GM06990 (cell line): ENCODE measurements at regions not wholly inside any gene's neighbourhood (a gene's known extent, or its start where the extent isn't known, plus 50 kb on each side); places are given as distances from the start of the nearest gene placed in this dataset.
"Not testable (repeated sequence)": the region's sequence is repeated elsewhere in the genome, so short reads cannot be mapped to it uniquely, and the experiment has no call there.

ENCODE experiments used
- DNase-seq: peaks from one replicate; pipeline ENCODE4 v3.0.0-alpha.2; 2011; ENCODE audit not compliant: insufficient read length; ENCODE audit errors: extremely low read depth
- H3K27me3 ChIP-seq: replicated peaks from 2 replicates; pipeline ENCODE4 v1.6.0; 2011; ENCODE audit warnings: low read length; ENCODE audit not compliant: control insufficient read depth, insufficient read depth
- H3K36me3 ChIP-seq: 2 replicates; pipeline ENCODE4 v1.5.1; 2011; ENCODE audit warnings: low read length; ENCODE audit not compliant: control insufficient read depth, insufficient read depth
- H3K4me3 ChIP-seq: replicated peaks from 2 replicates; pipeline ENCODE4 v1.5.1; 2011; ENCODE audit warnings: low read depth, mild to moderate bottlenecking, control low read depth, low read length
- CTCF ChIP-seq: IDR thresholded peaks from 2 replicates; pipeline ENCODE4 v1.5.1; 2011; ENCODE audit warnings: low read length, control low read depth, mild to moderate bottlenecking, inconsistent platforms; ENCODE audit not compliant: insufficient read depth, poor library complexity, severe bottlenecking

- no peak for DNase-seq
- no peak overlapping the region for H3K4me3 ChIP-seq
- no peak for TF ChIP-seq CTCF
- no peaks in the 10 kb centered on the region; the same call in 1 of the 2 replicates for H3K27me3 ChIP-seq
- H3K36me3 ChIP-seq: no peaks in the 10 kb centered on the region
Observed at GRCh38 chr3:197419696-197420095, 121.3 kb upstream of the DLG1 start.

GRCh38 chr3:197417911-197418618 is 119.7 kb upstream of the DLG1 start:
- no peaks in the 10 kb centered on the region for H3K36me3 ChIP-seq
- DNase-seq: no peak
- H3K4me3 ChIP-seq: no peak overlapping the region
- TF ChIP-seq CTCF: no peak
- H3K27me3 ChIP-seq: no peaks in the 10 kb centered on the region; the same call in 1 of the 2 replicates

GRCh38 chr3:197417441-197417840 is 119.0 kb upstream of the DLG1 start:
- Histone ChIP-seq H3K27me3 (no peaks in the 10 kb centered on the region; the same call in 1 of the 2 replicates), H3K36me3 (no peaks in the 10 kb centered on the region), H3K4me3 (no peak overlapping the region)
- no peak for DNase-seq
- no peak for TF ChIP-seq CTCF

- H3K36me3 ChIP-seq, H3K4me3 ChIP-seq, DNase-seq, H3K27me3 ChIP-seq: not testable (repeated sequence)
Observed at GRCh38 chr3:197411899-197412298, 113.5 kb upstream of the DLG1 start.

- not testable (repeated sequence) for H3K4me3 ChIP-seq, DNase-seq, H3K36me3 ChIP-seq, H3K27me3 ChIP-seq
Observed at GRCh38 chr3:197410170-197410569, 111.8 kb upstream of the DLG1 start.

GRCh38 chr3:197408177-197408957 is 110.0 kb upstream of the DLG1 start:
- TF ChIP-seq CTCF: no peak
- H3K27me3 ChIP-seq: no peaks in the 10 kb centered on the region
- DNase-seq: no peak
- no peaks in the 10 kb centered on the region for H3K36me3 ChIP-seq
- no peak overlapping the region for H3K4me3 ChIP-seq
